ENCODE measurements at regions not wholly inside any gene's neighbourhood (a gene's known extent, or its start where the extent isn't known, plus 50 kb on each side); places are given as distances from the start of the nearest gene placed in this dataset.
"Not testable (repeated sequence)": the region's sequence is repeated elsewhere in the genome, so short reads cannot be mapped to it uniquely, and the experiment has no call there.

- no peak for DNase-seq
These were observed 105.1 kb downstream of the MED10 start for GRCh38 chr5:6273090-6273735.

DNA sequence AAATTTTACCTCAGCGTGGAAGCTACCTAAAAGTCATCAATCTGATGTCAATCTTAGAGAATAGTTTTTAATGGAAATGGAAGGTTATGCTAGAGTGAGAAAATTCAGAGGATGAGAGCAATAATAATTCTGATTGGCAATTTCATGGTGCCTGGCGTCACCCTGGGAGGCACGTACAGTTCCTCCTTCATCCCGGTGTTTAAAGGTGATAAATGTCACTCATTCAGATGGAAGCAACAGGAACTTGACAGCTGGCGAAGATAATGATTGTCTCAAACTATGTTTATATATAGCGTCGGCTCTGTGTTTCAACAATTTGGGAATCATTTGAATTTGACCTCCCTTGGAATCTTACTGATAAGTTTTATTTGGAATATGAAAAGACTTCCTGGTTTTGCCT lies 108.4 kb downstream of the MED10 start:
- DNase-seq = no peak

- DNase-seq = no peak
These were observed 111.6 kb downstream of the MED10 start for GRCh38 chr5:6266671-6267197.

- no peak for DNase-seq
These were observed 114.0 kb downstream of the MED10 start for GRCh38 chr5:6264394-6264793.

- DNase-seq = no peak
These were observed 115.5 kb downstream of the MED10 start for GRCh38 chr5:6262651-6263363.

DNA sequence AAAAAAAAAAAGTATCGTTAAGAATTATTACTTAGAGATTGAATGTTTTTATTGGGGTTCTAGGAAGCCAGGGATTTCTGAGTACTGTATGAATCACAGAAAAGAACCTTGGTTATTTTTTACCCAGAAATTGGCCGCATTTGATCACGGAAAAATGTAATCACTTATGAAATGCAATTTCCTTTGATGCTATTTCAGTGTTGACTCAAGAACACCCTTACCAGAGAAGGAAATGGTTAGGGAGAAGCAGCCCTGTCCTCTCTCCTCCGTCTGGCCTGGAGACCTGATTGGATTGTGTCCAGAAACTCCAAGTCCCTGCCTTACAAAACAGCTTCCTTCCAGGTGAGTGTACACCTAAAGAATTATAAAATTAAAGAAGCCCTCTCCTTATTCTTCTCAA lies 116.7 kb downstream of the MED10 start:
- DNase-seq = no peak

DNA sequence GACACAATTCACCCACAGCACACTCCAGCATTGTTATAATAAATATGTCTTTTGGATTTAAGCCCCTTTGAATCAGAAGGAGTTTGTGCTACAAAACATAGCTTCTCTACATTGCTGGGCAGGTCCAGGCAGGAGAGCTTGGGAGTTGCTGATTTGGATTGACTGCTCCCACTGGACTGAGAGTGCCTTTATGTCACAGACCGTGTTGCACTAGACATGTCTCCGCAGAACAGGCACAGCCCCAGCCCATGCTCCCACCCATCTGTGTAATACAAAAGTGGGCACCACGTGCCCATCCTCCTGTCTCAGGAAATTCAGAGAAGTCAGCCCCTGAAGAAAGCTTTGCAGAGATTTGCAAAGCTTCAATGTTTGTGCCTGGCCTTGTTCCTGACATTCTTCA lies 117.1 kb downstream of the MED10 start:
- DNase-seq = no peak

GRCh38 chr5:6260846-6261245 lies 117.5 kb downstream of the MED10 start:
- no peak for DNase-seq

GRCh38 chr5:6256901-6257300 lies 121.4 kb downstream of the MED10 start:
- no peak for DNase-seq

- DNase-seq = no peak
These were observed 122.4 kb downstream of the MED10 start for GRCh38 chr5:6255956-6256355.

- DNase-seq = no peak
These were observed 124.5 kb downstream of the MED10 start for GRCh38 chr5:6253846-6254245.

GRCh38 chr5:6253281-6253680 lies 125.1 kb downstream of the MED10 start:
- DNase-seq = no peak

- DNase-seq = no peak
These were observed 125.8 kb downstream of the MED10 start for GRCh38 chr5:6252581-6252980.

GRCh38 chr5:6251565-6252102 lies 126.7 kb downstream of the MED10 start:
- no peak for DNase-seq

DNA sequence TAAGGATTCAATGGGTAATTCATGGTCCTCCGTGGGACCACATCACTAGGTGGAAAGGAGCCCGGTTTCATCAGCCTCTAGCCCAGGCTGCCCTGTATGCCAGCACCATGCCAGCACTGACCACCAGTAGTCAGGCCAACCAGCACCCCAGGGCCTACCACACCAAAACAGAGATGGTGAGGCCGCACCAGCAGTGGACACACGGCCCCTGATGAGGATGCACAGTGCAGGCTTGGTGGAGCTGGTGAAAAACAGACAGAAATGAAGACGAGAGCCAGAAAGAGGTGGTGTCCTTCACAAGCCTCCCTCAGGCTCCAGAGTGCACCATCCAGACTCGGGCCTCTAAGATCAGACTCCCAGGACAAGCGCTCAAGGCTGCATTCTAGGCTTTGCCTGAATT lies 128.2 kb downstream of the MED10 start:
- no peak for DNase-seq

- DNase-seq = no peak
These were observed 130.2 kb downstream of the MED10 start for GRCh38 chr5:6248132-6248531.

DNA sequence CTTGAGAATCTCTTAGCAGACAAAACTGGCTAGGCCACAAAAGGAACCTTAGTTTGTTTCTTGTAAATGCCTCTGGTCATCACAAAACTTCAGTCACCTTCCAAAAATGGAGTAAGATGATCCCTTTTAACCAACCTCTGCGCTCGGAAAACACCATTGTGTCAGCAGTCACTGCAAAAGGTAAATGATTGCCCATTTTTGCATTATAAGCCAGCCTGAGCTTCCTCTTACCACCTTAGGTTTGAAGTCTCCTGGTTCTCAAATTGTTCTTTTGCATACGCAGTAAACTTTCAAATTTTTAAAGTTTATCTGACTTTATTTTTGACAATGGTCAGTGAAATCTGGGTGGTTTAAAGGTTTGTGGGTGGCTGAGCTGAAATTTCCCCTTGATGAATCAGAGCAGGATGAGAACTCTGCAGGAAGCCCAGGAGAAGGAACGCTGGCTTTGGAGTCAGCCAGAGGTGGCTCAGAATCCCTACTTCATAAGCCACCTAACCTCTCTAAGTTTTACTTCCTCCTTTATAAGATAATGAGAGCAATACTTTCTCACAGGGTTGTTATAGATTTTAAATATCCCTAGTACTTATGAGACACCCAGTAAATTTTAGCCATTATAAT lies 131.4 kb downstream of the MED10 start:
- DNase-seq = no peak

GRCh38 chr5:6244339-6244714 lies 134.0 kb downstream of the MED10 start:
- DNase-seq = no peak

- no peak for DNase-seq
These were observed 134.5 kb downstream of the MED10 start for GRCh38 chr5:6243706-6244338.

DNA sequence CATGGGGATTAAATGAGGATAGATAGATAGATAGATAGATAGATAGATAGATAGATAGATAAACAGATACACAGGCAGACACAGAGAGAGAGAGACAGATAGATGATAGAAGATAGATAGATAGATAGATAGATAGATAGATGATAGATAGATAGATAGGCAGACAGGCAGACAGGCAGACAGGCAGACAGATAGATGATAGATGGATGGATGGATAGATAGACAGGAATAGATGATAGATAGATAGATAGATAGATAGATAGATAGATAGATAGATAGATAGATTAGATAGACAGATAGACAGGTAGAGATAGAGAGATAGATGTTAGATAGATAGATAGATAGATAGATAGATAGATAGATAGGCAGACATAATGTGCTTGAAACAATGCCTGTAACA lies 137.3 kb downstream of the MED10 start:
- DNase-seq = not testable (repeated sequence)

DNA sequence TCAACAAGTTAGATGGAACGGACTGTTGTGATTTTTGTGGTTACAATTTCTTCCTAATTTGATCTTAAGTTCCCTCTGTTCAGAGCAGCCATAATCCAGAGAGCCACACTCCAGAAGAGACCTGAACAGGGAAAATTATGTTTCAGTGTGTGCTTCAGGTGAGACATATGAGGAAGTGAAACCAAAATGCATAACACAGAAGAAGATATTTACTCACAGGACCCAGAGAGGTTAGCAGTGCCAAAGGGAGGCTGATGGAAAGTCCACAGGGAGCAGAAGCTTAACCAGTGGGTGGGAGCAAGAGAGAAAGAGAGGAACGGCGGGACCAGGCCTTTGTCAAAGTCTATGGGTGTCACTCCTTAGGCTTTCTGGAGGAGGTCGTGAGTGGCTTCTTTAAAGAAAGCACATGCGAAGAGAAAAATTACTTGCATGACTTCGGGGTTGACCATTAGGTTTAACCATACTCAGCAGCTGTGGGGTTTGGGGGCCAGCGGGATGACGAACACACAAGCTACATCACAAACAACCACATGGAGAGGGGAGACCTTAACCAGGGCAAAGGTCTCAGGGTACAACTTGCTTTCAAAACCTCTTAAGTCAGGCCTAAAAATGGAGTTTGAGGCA lies 141.4 kb downstream of the MED10 start:
- DNase-seq = no peak

- no peak for DNase-seq
These were observed 142.1 kb downstream of the MED10 start for GRCh38 chr5:6236170-6236793.

All from activated CD4-positive, CD25-positive, alpha-beta regulatory T cell (primary cell).